ENCODE measurements at regions not wholly inside any gene's neighbourhood (a gene's known extent, or its start where the extent isn't known, plus 50 kb on each side); places are given as distances from the start of the nearest gene placed in this dataset.

GRCh38 chr6:113317442-113317841 is 539.7 kb upstream of the MARCKS start:
- no peaks in the 10 kb centered on the region for H3K9me3 ChIP-seq (ENCODE audit: control insufficient read depth, low read length)
- H3K27ac ChIP-seq (ENCODE audit: low read depth, low read length, severe bottlenecking), result no peak overlapping the region
- H3K4me1 ChIP-seq (ENCODE audit: control insufficient read depth, insufficient read depth, low read length, poor library complexity, severe bottlenecking), result no peaks in the 10 kb centered on the region
- WGBS, 2 experiments (ENCODE audit: insufficient coverage in 2 of 2), result 80 to 94% methylated on average over 1 to 2 of the region's 2 CpGs
- H3K36me3 ChIP-seq (ENCODE audit: control insufficient read depth, insufficient read depth, low read length), result no peaks in the 10 kb centered on the region
- H3K4me3 ChIP-seq (ENCODE audit: extremely low read depth, insufficient read depth, low read length, poor library complexity, severe bottlenecking), result no peak overlapping the region

DNA sequence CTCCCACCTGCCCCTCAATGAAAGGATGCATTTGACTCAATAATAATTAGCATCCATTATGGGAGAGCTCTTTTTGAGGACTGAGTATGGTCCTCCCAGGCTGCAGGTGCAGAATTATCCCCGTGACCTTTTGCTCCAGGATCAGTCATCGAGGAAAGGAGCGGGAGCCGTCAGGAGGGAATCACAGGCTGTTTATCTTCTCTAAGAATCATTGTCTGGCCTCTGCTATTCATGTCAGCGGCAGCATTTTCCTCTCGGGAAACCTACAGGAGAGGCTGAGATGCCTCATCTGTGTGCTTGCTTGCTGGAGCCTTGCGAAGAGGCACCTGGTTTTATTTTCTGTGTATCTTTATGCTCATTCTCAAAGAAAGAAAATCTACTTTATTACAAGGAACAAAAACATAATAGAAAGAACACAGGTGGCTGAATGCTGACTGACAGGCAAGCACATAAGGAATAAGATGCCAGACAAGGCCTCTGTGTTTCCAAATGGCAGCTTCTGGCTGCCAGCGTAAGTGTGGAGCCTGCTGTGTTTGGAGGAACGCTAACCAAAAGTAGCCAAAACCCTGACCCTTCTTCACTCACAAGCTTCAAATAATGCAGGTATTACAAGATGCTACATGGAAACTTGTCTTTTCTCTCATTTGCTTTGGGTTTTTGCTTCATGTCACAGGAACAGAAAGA is 539.1 kb upstream of the MARCKS start:
- no peak overlapping the region for H3K4me3 ChIP-seq (ENCODE audit: extremely low read depth, insufficient read depth, low read length, poor library complexity, severe bottlenecking)
- peak overlapping the region; percentile 54 for H3K27ac ChIP-seq (ENCODE audit: low read depth, low read length, severe bottlenecking)
- 77 to 92% methylated on average over 5 to 6 of the region's 9 CpGs for WGBS, 2 experiments (ENCODE audit: insufficient coverage in 2 of 2)

DNA sequence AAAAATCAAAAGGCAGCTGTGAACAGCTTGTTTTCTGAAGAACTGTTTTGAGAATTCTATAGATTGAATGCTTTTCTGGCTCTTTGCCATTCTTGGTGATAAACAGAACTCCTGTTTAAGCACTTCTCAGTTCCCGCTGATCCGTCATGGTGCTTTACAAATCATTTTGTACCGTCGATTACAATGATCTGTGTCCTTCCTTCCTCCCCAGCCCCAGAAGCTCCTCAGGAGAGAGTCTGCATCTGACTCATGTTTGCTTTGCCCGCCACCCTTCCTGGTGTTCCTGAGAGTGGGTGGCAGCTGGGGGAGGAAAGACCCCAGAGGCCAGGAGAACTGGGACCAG is 538.6 kb upstream of the MARCKS start:
- H3K9me3 ChIP-seq (ENCODE audit: control insufficient read depth, low read length), result no peaks in the 10 kb centered on the region
- H3K4me3 ChIP-seq (ENCODE audit: extremely low read depth, insufficient read depth, low read length, poor library complexity, severe bottlenecking), result no peak overlapping the region
- H3K36me3 ChIP-seq (ENCODE audit: control insufficient read depth, insufficient read depth, low read length), result no peaks in the 10 kb centered on the region
- no peaks in the 10 kb centered on the region for H3K4me1 ChIP-seq (ENCODE audit: control insufficient read depth, insufficient read depth, low read length, poor library complexity, severe bottlenecking)
- 76 to 84% methylated on average over 4 to 5 of the region's 5 CpGs for WGBS, 2 experiments (ENCODE audit: insufficient coverage in 2 of 2)
- peak overlapping the region; percentile 54 for H3K27ac ChIP-seq (ENCODE audit: low read depth, low read length, severe bottlenecking)

More for the DNA sequence above, 539.1 kb upstream of the MARCKS start:
- H3K36me3 ChIP-seq (ENCODE audit: control insufficient read depth, insufficient read depth, low read length), result no peaks in the 10 kb centered on the region
- H3K9me3 ChIP-seq (ENCODE audit: control insufficient read depth, low read length), result no peaks in the 10 kb centered on the region
- no peaks in the 10 kb centered on the region for H3K4me1 ChIP-seq (ENCODE audit: control insufficient read depth, insufficient read depth, low read length, poor library complexity, severe bottlenecking)

GRCh38 chr6:113320653-113321052 is 536.5 kb upstream of the MARCKS start:
- Histone ChIP-seq H3K27ac (ENCODE audit: low read depth, low read length, severe bottlenecking) (no peak overlapping the region), H3K4me1 (ENCODE audit: control insufficient read depth, insufficient read depth, low read length, poor library complexity, severe bottlenecking) (no peaks in the 10 kb centered on the region), H3K9me3 (ENCODE audit: control insufficient read depth, low read length) (no peaks in the 10 kb centered on the region), H3K36me3 (ENCODE audit: control insufficient read depth, insufficient read depth, low read length) (no peaks in the 10 kb centered on the region), H3K4me3 (ENCODE audit: extremely low read depth, insufficient read depth, low read length, poor library complexity, severe bottlenecking) (no peak overlapping the region)
- 83 to 100% methylated on average over 1 of the region's 2 CpGs for WGBS, 2 experiments (ENCODE audit: insufficient coverage in 2 of 2)

GRCh38 chr6:113326781-113327180 is 530.4 kb upstream of the MARCKS start:
- Histone ChIP-seq H3K4me3 (ENCODE audit: extremely low read depth, insufficient read depth, low read length, poor library complexity, severe bottlenecking) (no peak overlapping the region), H3K36me3 (ENCODE audit: control insufficient read depth, insufficient read depth, low read length) (no peaks in the 10 kb centered on the region), H3K4me1 (ENCODE audit: control insufficient read depth, insufficient read depth, low read length, poor library complexity, severe bottlenecking) (no peaks in the 10 kb centered on the region), H3K9me3 (ENCODE audit: control insufficient read depth, low read length) (no peaks in the 10 kb centered on the region), H3K27ac (ENCODE audit: low read depth, low read length, severe bottlenecking) (no peak overlapping the region)
- WGBS, 2 experiments (ENCODE audit: insufficient coverage in 2 of 2), result 71 to 83% methylated on average over 3 of the region's 3 CpGs

GRCh38 chr6:113328886-113329381 is 528.2 kb upstream of the MARCKS start:
- no peaks in the 10 kb centered on the region for H3K36me3 ChIP-seq (ENCODE audit: control insufficient read depth, insufficient read depth, low read length)
- 80 to 92% methylated on average over 1 to 2 of the region's 4 CpGs for WGBS, 2 experiments (ENCODE audit: insufficient coverage in 2 of 2)
- H3K4me3 ChIP-seq (ENCODE audit: extremely low read depth, insufficient read depth, low read length, poor library complexity, severe bottlenecking), result no peak overlapping the region
- H3K27ac ChIP-seq (ENCODE audit: low read depth, low read length, severe bottlenecking), result no peak overlapping the region
- H3K4me1 ChIP-seq (ENCODE audit: control insufficient read depth, insufficient read depth, low read length, poor library complexity, severe bottlenecking), result no peaks in the 10 kb centered on the region
- no peaks in the 10 kb centered on the region for H3K9me3 ChIP-seq (ENCODE audit: control insufficient read depth, low read length)

DNA sequence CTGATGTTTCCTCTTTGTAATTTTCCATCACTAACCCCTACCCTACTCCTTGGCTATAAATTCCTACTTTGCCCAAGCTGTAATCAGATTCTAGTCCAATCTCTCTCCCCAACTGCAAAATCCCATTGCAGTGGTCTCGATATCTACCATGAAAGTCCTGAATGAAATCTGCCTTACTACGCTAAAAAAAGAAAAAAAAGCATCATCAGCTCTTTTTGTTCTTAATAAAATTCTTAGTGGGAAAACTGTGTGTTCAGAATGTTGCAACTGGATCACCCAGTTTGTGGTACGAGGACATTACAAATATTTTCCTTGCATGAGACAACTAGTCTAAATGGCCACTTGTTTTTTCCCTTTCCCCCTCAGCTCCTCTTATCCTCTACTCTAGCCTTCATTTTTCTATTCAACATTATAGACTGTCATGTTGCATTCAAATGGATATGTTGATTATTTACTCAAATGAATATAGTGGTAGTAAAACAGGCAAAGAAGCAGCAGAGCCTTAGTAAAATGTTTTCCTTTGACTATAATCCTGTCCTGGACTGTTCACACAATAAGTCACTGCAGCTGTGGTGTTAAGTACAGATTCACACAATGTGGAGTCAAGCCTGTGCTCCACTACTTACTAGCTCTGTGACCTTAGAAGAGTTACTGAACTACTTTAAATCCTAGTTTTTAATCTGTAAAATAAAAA is 527.1 kb upstream of the MARCKS start:
- H3K4me3 ChIP-seq (ENCODE audit: extremely low read depth, insufficient read depth, low read length, poor library complexity, severe bottlenecking), result no peak overlapping the region
- no peaks in the 10 kb centered on the region for H3K9me3 ChIP-seq (ENCODE audit: control insufficient read depth, low read length)
- no peaks in the 10 kb centered on the region for H3K36me3 ChIP-seq (ENCODE audit: control insufficient read depth, insufficient read depth, low read length)
- no peak overlapping the region for H3K27ac ChIP-seq (ENCODE audit: low read depth, low read length, severe bottlenecking)
- H3K4me1 ChIP-seq (ENCODE audit: control insufficient read depth, insufficient read depth, low read length, poor library complexity, severe bottlenecking), result no peaks in the 10 kb centered on the region
- WGBS, 2 experiments (ENCODE audit: insufficient coverage in 2 of 2), result no CpG with 5 or more reads among the region's 3 CpGs

DNA sequence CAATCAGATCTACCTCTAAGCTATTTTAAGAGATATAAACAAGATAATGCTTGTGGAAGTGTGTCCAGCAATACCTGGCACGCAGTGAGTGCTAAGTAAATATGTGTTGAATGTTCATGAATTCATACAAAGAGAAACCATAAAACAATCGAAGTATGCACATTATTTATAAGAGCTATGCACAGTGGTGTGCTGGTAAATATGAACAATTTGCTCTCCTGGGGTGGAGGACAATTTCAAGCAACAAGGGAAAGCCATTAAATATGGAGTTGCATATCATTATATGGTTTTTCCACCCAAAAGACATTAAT is 526.6 kb upstream of the MARCKS start:
- no CpG with 5 or more reads among the region's 2 CpGs for WGBS, 2 experiments (ENCODE audit: insufficient coverage in 2 of 2)
- H3K27ac ChIP-seq (ENCODE audit: low read depth, low read length, severe bottlenecking), result no peak overlapping the region
- H3K9me3 ChIP-seq (ENCODE audit: control insufficient read depth, low read length), result no peaks in the 10 kb centered on the region
- H3K4me3 ChIP-seq (ENCODE audit: extremely low read depth, insufficient read depth, low read length, poor library complexity, severe bottlenecking), result no peak overlapping the region
- no peaks in the 10 kb centered on the region for H3K36me3 ChIP-seq (ENCODE audit: control insufficient read depth, insufficient read depth, low read length)
- H3K4me1 ChIP-seq (ENCODE audit: control insufficient read depth, insufficient read depth, low read length, poor library complexity, severe bottlenecking), result no peaks in the 10 kb centered on the region

- Histone ChIP-seq H3K4me3 (ENCODE audit: extremely low read depth, insufficient read depth, low read length, poor library complexity, severe bottlenecking) (no peak overlapping the region), H3K27ac (ENCODE audit: low read depth, low read length, severe bottlenecking) (no peak overlapping the region), H3K9me3 (ENCODE audit: control insufficient read depth, low read length) (no peaks in the 10 kb centered on the region), H3K4me1 (ENCODE audit: control insufficient read depth, insufficient read depth, low read length, poor library complexity, severe bottlenecking) (no peaks in the 10 kb centered on the region), H3K36me3 (ENCODE audit: control insufficient read depth, insufficient read depth, low read length) (no peaks in the 10 kb centered on the region)
Measured at GRCh38 chr6:113331021-113331420, 526.1 kb upstream of the MARCKS start.

DNA sequence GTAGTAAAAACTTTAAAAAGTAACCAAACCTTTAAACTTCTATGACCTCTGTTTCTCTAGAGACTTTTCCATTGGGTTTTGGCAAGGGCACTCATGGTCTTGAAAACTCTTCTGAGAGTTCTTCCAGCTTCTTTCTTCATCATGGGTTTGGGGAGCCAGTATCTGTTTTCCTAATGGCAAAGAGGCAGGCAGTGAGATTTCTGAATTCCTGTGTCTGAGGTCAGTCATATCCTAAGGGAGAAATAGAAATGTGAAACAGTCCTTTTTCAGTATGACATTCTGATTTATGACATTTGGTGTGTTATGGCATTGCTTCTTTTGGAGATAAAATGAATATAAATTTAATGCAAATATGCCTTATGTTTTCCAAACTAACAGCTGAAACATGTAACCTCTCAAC is 518.5 kb upstream of the MARCKS start:
- Histone ChIP-seq H3K27ac (ENCODE audit: low read depth, low read length, severe bottlenecking) (no peak overlapping the region), H3K36me3 (ENCODE audit: control insufficient read depth, insufficient read depth, low read length) (no peaks in the 10 kb centered on the region), H3K9me3 (ENCODE audit: control insufficient read depth, low read length) (no peaks in the 10 kb centered on the region), H3K4me1 (ENCODE audit: control insufficient read depth, insufficient read depth, low read length, poor library complexity, severe bottlenecking) (peaks cover 2% of the 10 kb centered on the region), H3K4me3 (ENCODE audit: extremely low read depth, insufficient read depth, low read length, poor library complexity, severe bottlenecking) (no peak overlapping the region)

GRCh38 chr6:113339209-113339608 is 517.9 kb upstream of the MARCKS start:
- Histone ChIP-seq H3K9me3 (ENCODE audit: control insufficient read depth, low read length) (no peaks in the 10 kb centered on the region), H3K4me1 (ENCODE audit: control insufficient read depth, insufficient read depth, low read length, poor library complexity, severe bottlenecking) (peaks cover 2% of the 10 kb centered on the region), H3K27ac (ENCODE audit: low read depth, low read length, severe bottlenecking) (no peak overlapping the region), H3K36me3 (ENCODE audit: control insufficient read depth, insufficient read depth, low read length) (no peaks in the 10 kb centered on the region), H3K4me3 (ENCODE audit: extremely low read depth, insufficient read depth, low read length, poor library complexity, severe bottlenecking) (no peak overlapping the region)
